ENCODE measurements at regions not wholly inside any gene's neighbourhood (a gene's known extent, or its start where the extent isn't known, plus 50 kb on each side); places are given as distances from the start of the nearest gene placed in this dataset.

GRCh38 chr22:48169227-48169626 lies 1406.8 kb downstream of the TBC1D22A start:
- no peak for DNase-seq

- no peak for DNase-seq
Observed at GRCh38 chr22:48167238-48167637, 1404.8 kb downstream of the TBC1D22A start.

GRCh38 chr22:48161298-48161697 lies 1398.8 kb downstream of the TBC1D22A start:
- DNase-seq = no peak

GRCh38 chr22:48157676-48158075 lies 1395.2 kb downstream of the TBC1D22A start:
- no peak for DNase-seq

GRCh38 chr22:48156603-48157355 lies 1394.3 kb downstream of the TBC1D22A start:
- DNase-seq = no peak

GRCh38 chr22:48155446-48155845 lies 1393.0 kb downstream of the TBC1D22A start:
- DNase-seq = no peak

GRCh38 chr22:48154943-48155240 lies 1392.4 kb downstream of the TBC1D22A start:
- no peak for DNase-seq

- no peak for DNase-seq
Observed at GRCh38 chr22:48154169-48154942, 1391.9 kb downstream of the TBC1D22A start.

GRCh38 chr22:48153726-48154125 lies 1391.3 kb downstream of the TBC1D22A start:
- DNase-seq = no peak

- DNase-seq = no peak
Observed at GRCh38 chr22:48152916-48153315, 1390.5 kb downstream of the TBC1D22A start.

- DNase-seq = no peak
Observed at GRCh38 chr22:48152164-48152775, 1389.8 kb downstream of the TBC1D22A start.

GRCh38 chr22:48151641-48152040 lies 1389.2 kb downstream of the TBC1D22A start:
- DNase-seq = no peak

- DNase-seq = no peak
Observed at GRCh38 chr22:48147831-48148230, 1385.4 kb downstream of the TBC1D22A start.

GRCh38 chr22:48147404-48147803 lies 1385.0 kb downstream of the TBC1D22A start:
- DNase-seq = no peak

GRCh38 chr22:48146426-48146825 lies 1384.0 kb downstream of the TBC1D22A start:
- DNase-seq = no peak

GRCh38 chr22:48145738-48146137 lies 1383.3 kb downstream of the TBC1D22A start:
- DNase-seq = no peak

- DNase-seq = no peak
Observed at GRCh38 chr22:48144318-48144717, 1381.9 kb downstream of the TBC1D22A start.

GRCh38 chr22:48143856-48144255 lies 1381.4 kb downstream of the TBC1D22A start:
- no peak for DNase-seq

GRCh38 chr22:48142388-48142787 lies 1379.9 kb downstream of the TBC1D22A start:
- DNase-seq = no peak

- no peak for DNase-seq
Observed at GRCh38 chr22:48141301-48141700, 1378.9 kb downstream of the TBC1D22A start.

- DNase-seq = no peak
Observed at GRCh38 chr22:48140261-48140813, 1377.9 kb downstream of the TBC1D22A start.

GRCh38 chr22:48139776-48140175 lies 1377.3 kb downstream of the TBC1D22A start:
- DNase-seq = no peak

- no peak for DNase-seq
Observed at GRCh38 chr22:48138855-48139254, 1376.4 kb downstream of the TBC1D22A start.

- no peak for DNase-seq
Observed at GRCh38 chr22:48138427-48138826, 1376.0 kb downstream of the TBC1D22A start.

All from EL (cell line).